Retinal pigment epithelial cell (primary cell): ENCODE measurements at regions not wholly inside any gene's neighbourhood (a gene's known extent, or its start where the extent isn't known, plus 50 kb on each side); places are given as distances from the start of the nearest gene placed in this dataset.

Experiments used
- DNase-seq: peaks from one replicate; pipeline ENCODE4 v3.0.0-alpha.2; 2010; ENCODE audit warnings: low read depth
- H3K4me3 ChIP-seq: 2 replicates; pipeline ENCODE4 v1.5.1; 2011; ENCODE audit warnings: mild to moderate bottlenecking, low read length, control low read depth, moderate library complexity
- CTCF ChIP-seq: conservative IDR thresholded peaks from 2 replicates; pipeline ENCODE4 v1.5.1; 2011; ENCODE audit warnings: low read depth, low read length, control low read depth, inconsistent platforms

DNA sequence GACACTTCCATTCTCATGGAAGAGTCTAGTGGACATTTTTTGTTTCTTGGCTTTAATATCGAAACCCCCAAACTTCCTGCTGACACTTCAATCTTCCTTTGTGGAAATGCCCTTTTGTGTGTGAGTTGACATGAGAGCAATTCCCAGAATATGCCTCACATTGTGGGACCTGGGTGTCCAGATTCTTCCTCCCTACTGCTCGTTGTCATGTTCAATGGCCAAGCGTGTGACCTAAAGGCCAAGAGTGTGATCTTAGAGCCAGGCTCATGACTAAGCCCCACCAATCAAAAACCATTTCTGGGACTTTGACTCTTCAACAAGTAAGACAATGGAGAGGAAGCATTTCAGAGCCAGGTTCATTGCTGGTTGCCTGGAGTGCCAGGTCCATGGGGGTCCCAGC lies 52.5 kb upstream of the BMPER start:
- H3K4me3 ChIP-seq, result no peak overlapping the region
- no peak for DNase-seq
- TF ChIP-seq CTCF, result no peak

DNA sequence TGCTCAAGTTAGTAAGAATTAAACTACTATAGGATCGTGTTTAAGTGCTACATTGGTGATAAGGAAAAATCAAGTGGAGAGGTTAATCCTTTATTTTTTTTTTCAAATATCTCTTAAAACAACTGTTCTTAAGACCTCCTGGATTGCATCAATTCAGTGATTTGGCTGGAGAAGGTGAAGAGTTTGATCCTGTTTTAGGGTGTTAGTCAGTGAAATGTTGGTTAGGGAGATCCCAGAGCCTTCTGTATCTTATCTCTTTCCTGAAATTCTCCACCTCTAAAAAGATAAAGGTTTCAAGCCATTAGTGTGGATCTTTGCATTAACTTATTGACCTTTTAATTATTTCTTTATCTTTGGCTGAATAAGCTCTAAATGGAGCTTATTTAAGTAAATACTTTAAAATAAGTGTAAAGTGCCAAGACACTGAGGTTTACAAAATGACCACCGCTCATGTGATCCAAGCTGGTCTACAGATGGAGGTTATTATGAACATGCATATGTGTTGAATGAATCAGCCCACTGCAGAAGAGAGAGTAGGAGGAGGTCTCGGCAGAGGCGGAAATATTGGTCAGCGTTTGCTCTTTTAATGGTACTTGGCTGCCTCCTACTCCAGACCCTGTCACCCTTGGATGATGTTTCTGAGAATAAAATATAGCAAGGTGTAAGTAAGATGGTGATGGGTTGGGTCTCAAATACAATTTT lies 51.8 kb upstream of the BMPER start:
- no peak for TF ChIP-seq CTCF
- no peak overlapping the region for H3K4me3 ChIP-seq
- no peak for DNase-seq

- no peak overlapping the region for H3K4me3 ChIP-seq
- no peak for DNase-seq
- TF ChIP-seq CTCF, result no peak
These were observed 51.2 kb upstream of the BMPER start for GRCh38 chr7:33854178-33854577.

DNA sequence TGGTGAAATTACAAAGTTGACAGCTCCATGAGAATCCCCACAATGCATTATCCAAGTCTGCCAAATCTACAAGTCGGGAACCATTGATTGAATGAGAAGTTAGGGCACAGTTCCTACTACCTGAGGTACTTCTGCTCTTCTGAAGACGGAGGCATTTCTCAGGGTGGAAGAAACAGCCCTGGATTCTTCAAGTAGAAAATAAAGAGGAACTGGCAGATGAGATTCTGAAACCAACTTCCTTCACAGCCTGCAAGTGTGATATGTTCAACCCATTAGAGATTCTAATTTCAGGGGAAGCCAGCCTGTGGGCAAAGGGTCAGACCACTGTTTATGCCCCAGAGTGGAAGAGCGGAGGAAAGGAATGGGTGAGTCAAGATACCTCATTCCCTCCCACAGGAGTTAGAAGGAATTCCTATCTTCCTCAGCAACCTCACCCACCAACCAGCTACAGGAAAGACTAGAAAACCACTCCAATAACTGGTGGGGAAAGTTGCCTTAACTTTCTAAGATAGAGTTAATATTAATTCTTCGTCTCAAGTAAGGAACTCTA lies 50.5 kb upstream of the BMPER start:
- no peak for DNase-seq
- TF ChIP-seq CTCF, result no peak
- no peak overlapping the region for H3K4me3 ChIP-seq
